ENCODE measurements at regions not wholly inside any gene's neighbourhood (a gene's known extent, or its start where the extent isn't known, plus 50 kb on each side); places are given as distances from the start of the nearest gene placed in this dataset.
"Not testable (repeated sequence)": the region's sequence is repeated elsewhere in the genome, so short reads cannot be mapped to it uniquely, and the experiment has no call there.

- H3K23me2 ChIP-seq (ENCODE audit: low read depth, low read length); H3K18ac ChIP-seq (ENCODE audit: extremely low read depth, low read length); H3K4ac ChIP-seq (replicated peaks; ENCODE audit: insufficient read length, low read depth, low read length); H3K79me2 ChIP-seq (ENCODE audit: control insufficient read depth in 1 of 2, insufficient read depth in 2 of 2, low read length in 2 of 2); H3K14ac ChIP-seq (ENCODE audit: insufficient read length); H2BK20ac ChIP-seq (ENCODE audit: low read length); H3K79me1 ChIP-seq (ENCODE audit: low read depth, low read length); POLR2A ChIA-PET (ENCODE audit: partially characterized antibody); H3K27me3 ChIP-seq (replicated peaks in 1 of 4; ENCODE audit: control insufficient read depth in 3 of 4, extremely low read depth in 1 of 4, insufficient read depth in 3 of 4, low read length in 3 of 4); H3K4me1 ChIP-seq (replicated peaks in 1 of 4; ENCODE audit: control insufficient read depth in 3 of 4, insufficient read depth in 4 of 4, low read length in 3 of 4); H3K4me3 ChIP-seq (ENCODE audit: extremely low read depth in 1 of 4, insufficient read depth in 2 of 4, low read depth in 3 of 4, low read length in 4 of 4); H2BK120ac ChIP-seq (replicated peaks; ENCODE audit: low read depth, low read length); H4K5ac ChIP-seq (ENCODE audit: insufficient read length, low read depth, low read length); H2BK12ac ChIP-seq (ENCODE audit: low read depth, low read length); H3K27ac ChIP-seq (ENCODE audit: low read depth, low read length); H2AK5ac ChIP-seq (ENCODE audit: low read depth, low read length); H4K91ac ChIP-seq (replicated peaks; ENCODE audit: insufficient read length, low read length); H4K8ac ChIP-seq (ENCODE audit: extremely low read depth, insufficient read depth, low read length); H3K36me3 ChIP-seq (ENCODE audit: control insufficient read depth in 2 of 4, insufficient read depth in 4 of 4, low read length in 3 of 4); H2BK5ac ChIP-seq (ENCODE audit: low read depth, low read length); H3K4me2 ChIP-seq (ENCODE audit: insufficient read depth in 1 of 2, low read depth in 2 of 2, low read length in 2 of 2); H2AFZ ChIP-seq (ENCODE audit: low read length); H4K20me1 ChIP-seq (replicated peaks in 1 of 2; ENCODE audit: control insufficient read depth in 1 of 2, insufficient read depth in 2 of 2, low read length in 2 of 2); FAIRE-seq; H3K56ac ChIP-seq (replicated peaks; ENCODE audit: insufficient read length, low read depth, low read length); H2BK15ac ChIP-seq (ENCODE audit: low read length); H3K9me3 ChIP-seq (ENCODE audit: insufficient read depth in 2 of 2, low read depth in 1 of 2, low read length in 1 of 2); H3K9ac ChIP-seq (replicated peaks in 1 of 4; ENCODE audit: extremely low read depth in 1 of 4, low read depth in 3 of 4, low read length in 3 of 4); CTCF ChIA-PET (ENCODE audit: partially characterized antibody); H3K23ac ChIP-seq (ENCODE audit: insufficient read length); DNase-seq (ENCODE audit: low read depth in 1 of 2, low spot score in 2 of 2): not testable (repeated sequence)
- WGBS, 2 experiments (ENCODE audit: extremely low coverage in 1 of 2, insufficient coverage in 1 of 2, insufficient read length in 1 of 2, insufficient replicate concordance in 2 of 2, low coverage in 1 of 2, low lambda C conversion rate in 2 of 2, missing lambda C conversion rate in 1 of 2), result 93% methylated on average over 7 of the region's 7 CpGs; no CpG with 5 or more reads in 1 of the 2 experiments
These were observed 97.1 kb downstream of the COPRS start for GRCh38 chr17:31761836-31762510.

All from H1 (cell line).